Spleen (tissue), 11 donors: ENCODE measurements at regions not wholly inside any gene's neighbourhood (a gene's known extent, or its start where the extent isn't known, plus 50 kb on each side); places are given as distances from the start of the nearest gene placed in this dataset.

Experiments used
- DNase-seq: peaks from one replicate; pipeline ENCODE4 v3.0.0-alpha.2; 2020
- H3K27ac ChIP-seq, 8 donors: fragments of 200-600 bp; sonication (generic) in 7 of 8; 1 replicate in 4 of 8; 2 replicates in 4 of 8; pipeline versions ENCODE4 v1.5.0 to v1.8.0; 2016 to 2021; ENCODE audit warnings: inconsistent platforms in 4 of 8, mild to moderate bottlenecking in 4 of 8, moderate library complexity in 1 of 8
- H3K27me3 ChIP-seq, 7 donors: fragments of 200-600 bp; sonication (generic) in 6 of 7; replicated peaks in 1 of 7; 1 replicate in 4 of 7; 2 replicates in 3 of 7; pipeline versions ENCODE4 v1.5.0 to v1.8.0; 2016 to 2021; ENCODE audit warnings: inconsistent platforms in 3 of 7, mild to moderate bottlenecking in 1 of 7
- H3K36me3 ChIP-seq, 6 donors: fragments of 200-600 bp; sonication (generic) in 5 of 6; 1 replicate in 4 of 6; 2 replicates in 2 of 6; pipeline versions ENCODE4 v1.5.0 to v1.8.0; 2016 to 2021; ENCODE audit warnings: inconsistent platforms in 2 of 6
- H3K4me1 ChIP-seq, 6 donors: fragments of 200-600 bp; sonication (generic) in 5 of 6; 1 replicate in 3 of 6; 2 replicates in 3 of 6; pipeline versions ENCODE4 v1.5.0 to v1.8.0; 2016 to 2021; ENCODE audit warnings: inconsistent platforms in 3 of 6
- H3K4me3 ChIP-seq, 8 donors: fragments of 200-600 bp; sonication (generic) in 7 of 8; 1 replicate in 4 of 8; 2 replicates in 4 of 8; pipeline versions ENCODE4 v1.5.0 to v1.8.0; 2016 to 2021; ENCODE audit warnings: inconsistent platforms in 4 of 8, mild to moderate bottlenecking in 4 of 8, moderate library complexity in 2 of 8
- H3K9me3 ChIP-seq, 8 donors: fragments of 200-600 bp; sonication (generic) in 7 of 8; 1 replicate in 4 of 8; 2 replicates in 4 of 8; pipeline versions ENCODE4 v1.5.0 to v1.8.0; 2016 to 2021; ENCODE audit warnings: inconsistent platforms in 4 of 8
- CTCF ChIP-seq, 11 experiments: fragments of 200-600 bp in 7 of 11; fragments of 450-650 bp in 4 of 11; sonication (generic) in 4 of 11; IDR thresholded peaks in 8 of 11; conservative IDR thresholded peaks in 3 of 11; 1 replicate in 7 of 11; 2 replicates in 4 of 11; pipeline versions ENCODE4 v1.4.0 to v1.8.0; 2016 to 2021; ENCODE audit warnings: antibody characterized with exemption in 11 of 11, inconsistent platforms in 4 of 11, mild to moderate bottlenecking in 1 of 11
- POLR2A ChIP-seq, 3 donors: fragments of 450-650 bp; IDR thresholded peaks; one replicate each; pipeline ENCODE4 v1.5.1; 2017; ENCODE audit warnings: antibody characterized with exemption in 3 of 3, mild to moderate bottlenecking in 1 of 3
- POLR2AphosphoS5 ChIP-seq, 3 donors: sonication (generic); formaldehyde crosslinking; IDR thresholded peaks; one replicate each; pipeline ENCODE4 v1.5.1; 2017; ENCODE audit warnings: antibody characterized with exemption in 3 of 3
- WGBS, 5 donors: extraction: QIAGEN DNeasy Blood & Tissue Kit in 3 of 5; methylation state at CpG; one replicate each; pipeline versions ENCODE4 v1.1.5 to v1.1.7; 2013 to 2018; 5-methylcytosine and 5-hydroxymethylcytosine counted together
- intact Hi-C: fragments of 100-400 bp; cut with DNase I; formaldehyde crosslinking; loops from one replicate; pipeline ENCODE4 v1.15.0; 2023; ENCODE audit warnings: low total_unique reads
- donor health status: healthy with polysubstance abuse.
- donor health status: DM: no; HTN: no; CAD: no; lungs with moderate emphysema.
- donor health status: DM: no; HTN: no; CAD: no.
- donor health status: Bipolar disorder and iron deficiency.
- donor health status: healthy.
- donor health status: DM: no; HTN: no; CAD: no.
- donor health status: DM: yes; HTN: yes; CAD: no.

- TF ChIP-seq POLR2AphosphoS5 (IDR thresholded peaks at IDR 0.05) (no peak), POLR2A (IDR thresholded peaks at IDR 0.05) (no peak), CTCF (IDR thresholded peaks at IDR 0.05 in 8 of 11, conservative IDR thresholded peaks at IDR 0.05 in 3 of 11) (no peak)
- peak; percentile 71 for DNase-seq
- 45 to 67% (median 54%) methylated on average over 12 to 17 of the region's 17 CpGs for WGBS, 5 donors
- H3K4me3 ChIP-seq: no peak overlapping the region
- peaks cover 0 to 73% (median 12%) of the 10 kb centered on the region in 7 donors for H3K27me3 ChIP-seq
- no peak overlapping the region for H3K27ac ChIP-seq
- intact Hi-C loops: no loop called here
- no peaks in the 10 kb centered on the region for H3K9me3 ChIP-seq
- peaks cover 0 to 16% (median 0%) of the 10 kb centered on the region in 6 donors for H3K4me1 ChIP-seq
- no peaks in the 10 kb centered on the region for H3K36me3 ChIP-seq
Measured at GRCh38 chr12:131221061-131221956, 267.6 kb downstream of the ADGRD1 start.

GRCh38 chr12:131221957-131222328 is 268.2 kb downstream of the ADGRD1 start:
- H3K27ac ChIP-seq: no peak overlapping the region
- peak overlapping the region in 1 of 8 donors; percentile 17 for H3K4me3 ChIP-seq
- H3K27me3 ChIP-seq: peaks cover 0 to 68% (median 12%) of the 10 kb centered on the region in 7 donors
- WGBS, 5 donors: 18 to 26% (median 24%) methylated on average over 5 of the region's 5 CpGs
- TF ChIP-seq CTCF (IDR thresholded peaks at IDR 0.05 in 8 of 11, conservative IDR thresholded peaks at IDR 0.05 in 3 of 11) (no peak), POLR2AphosphoS5 (IDR thresholded peaks at IDR 0.05) (no peak), POLR2A (IDR thresholded peaks at IDR 0.05) (no peak)
- H3K4me1 ChIP-seq: peaks cover 0 to 11% (median 0%) of the 10 kb centered on the region in 6 donors
- no peak for DNase-seq
- H3K9me3 ChIP-seq: no peaks in the 10 kb centered on the region
- intact Hi-C loops: no loop called here
- H3K36me3 ChIP-seq: no peaks in the 10 kb centered on the region

- no peaks in the 10 kb centered on the region for H3K9me3 ChIP-seq
- WGBS, 5 donors: 15 to 31% (median 18%) methylated on average over 20 to 22 of the region's 22 CpGs
- peak overlapping the region in 1 of 8 donors; percentile 17 for H3K4me3 ChIP-seq
- peaks cover 0 to 11% (median 0%) of the 10 kb centered on the region in 6 donors for H3K4me1 ChIP-seq
- no peaks in the 10 kb centered on the region for H3K36me3 ChIP-seq
- TF ChIP-seq POLR2AphosphoS5 (IDR thresholded peaks at IDR 0.05) (no peak), POLR2A (IDR thresholded peaks at IDR 0.05) (no peak), CTCF (IDR thresholded peaks at IDR 0.05 in 8 of 11, conservative IDR thresholded peaks at IDR 0.05 in 3 of 11) (no peak)
- H3K27ac ChIP-seq: no peak overlapping the region
- peaks cover 0 to 67% (median 12%) of the 10 kb centered on the region in 7 donors for H3K27me3 ChIP-seq
- intact Hi-C loops: no loop called here
- peak; percentile 75 for DNase-seq
Measured at GRCh38 chr12:131222329-131223139, 268.8 kb downstream of the ADGRD1 start.
